Retinal pigment epithelial cell (primary cell): ENCODE measurements at regions not wholly inside any gene's neighbourhood (a gene's known extent, or its start where the extent isn't known, plus 50 kb on each side); places are given as distances from the start of the nearest gene placed in this dataset.
A peak's percentile ranks its signal among the peaks of the same experiment; 100 is the strongest.
"Not testable (repeated sequence)": the region's sequence is repeated elsewhere in the genome, so short reads cannot be mapped to it uniquely, and the experiment has no call there.

Source experiments
- DNase-seq: peaks from one replicate; pipeline ENCODE4 v3.0.0-alpha.2; 2010; ENCODE audit warnings: low read depth
- H3K4me3 ChIP-seq: 2 replicates; pipeline ENCODE4 v1.5.1; 2011; ENCODE audit warnings: mild to moderate bottlenecking, low read length, control low read depth, moderate library complexity
- TF ChIP-seq, protein P1 (sequence below): conservative IDR thresholded peaks from 2 replicates; pipeline ENCODE4 v1.5.1; 2011; ENCODE audit warnings: low read depth, low read length, control low read depth, inconsistent platforms

DNA sequence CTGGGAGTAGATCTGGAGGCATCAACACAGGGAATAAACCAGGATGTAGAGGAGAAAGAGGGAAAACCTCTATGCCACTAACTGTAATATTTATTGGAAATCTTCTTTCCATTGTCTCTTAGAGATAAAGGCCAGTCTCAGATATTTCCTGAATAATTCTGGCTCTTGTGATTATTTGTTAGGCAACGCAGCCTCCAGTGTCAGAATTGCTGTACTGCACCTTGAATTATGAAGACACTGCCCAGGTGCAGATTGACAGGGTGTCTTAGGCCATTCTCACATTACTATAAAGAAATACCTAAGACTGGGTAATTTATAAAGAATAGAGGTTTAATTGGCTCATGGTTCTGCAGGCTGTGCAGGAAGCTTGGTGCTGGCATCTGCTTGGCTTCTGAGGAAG lies 100.7 kb upstream of the ZDHHC15 start:
- TF ChIP-seq, protein P1, sequence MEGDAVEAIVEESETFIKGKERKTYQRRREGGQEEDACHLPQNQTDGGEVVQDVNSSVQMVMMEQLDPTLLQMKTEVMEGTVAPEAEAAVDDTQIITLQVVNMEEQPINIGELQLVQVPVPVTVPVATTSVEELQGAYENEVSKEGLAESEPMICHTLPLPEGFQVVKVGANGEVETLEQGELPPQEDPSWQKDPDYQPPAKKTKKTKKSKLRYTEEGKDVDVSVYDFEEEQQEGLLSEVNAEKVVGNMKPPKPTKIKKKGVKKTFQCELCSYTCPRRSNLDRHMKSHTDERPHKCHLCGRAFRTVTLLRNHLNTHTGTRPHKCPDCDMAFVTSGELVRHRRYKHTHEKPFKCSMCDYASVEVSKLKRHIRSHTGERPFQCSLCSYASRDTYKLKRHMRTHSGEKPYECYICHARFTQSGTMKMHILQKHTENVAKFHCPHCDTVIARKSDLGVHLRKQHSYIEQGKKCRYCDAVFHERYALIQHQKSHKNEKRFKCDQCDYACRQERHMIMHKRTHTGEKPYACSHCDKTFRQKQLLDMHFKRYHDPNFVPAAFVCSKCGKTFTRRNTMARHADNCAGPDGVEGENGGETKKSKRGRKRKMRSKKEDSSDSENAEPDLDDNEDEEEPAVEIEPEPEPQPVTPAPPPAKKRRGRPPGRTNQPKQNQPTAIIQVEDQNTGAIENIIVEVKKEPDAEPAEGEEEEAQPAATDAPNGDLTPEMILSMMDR, result peak; percentile 25
- H3K4me3 ChIP-seq, result no peak overlapping the region
- DNase-seq, result no peak

DNA sequence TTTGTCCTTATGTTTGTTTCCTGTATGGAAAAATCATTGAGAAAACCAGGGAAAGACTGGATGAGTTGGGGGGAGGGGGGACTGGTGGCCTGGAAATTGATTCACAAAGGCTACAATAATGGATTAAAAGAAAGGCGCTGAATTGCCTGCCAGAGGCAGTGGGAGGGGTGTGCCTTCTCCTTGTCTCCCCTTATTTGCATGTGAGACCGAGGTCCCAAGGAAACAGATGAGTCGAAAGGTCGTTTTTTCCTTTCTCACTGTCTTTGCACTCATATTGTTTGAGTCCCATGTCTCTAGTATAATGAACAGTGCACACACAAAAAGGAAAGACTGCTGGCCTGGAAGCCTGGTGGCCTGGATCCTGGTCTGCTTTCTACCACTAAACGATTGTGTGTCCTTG lies 86.6 kb upstream of the ZDHHC15 start:
- no peak for DNase-seq
- no peak overlapping the region for H3K4me3 ChIP-seq
- TF ChIP-seq, protein P1, result no peak

DNA sequence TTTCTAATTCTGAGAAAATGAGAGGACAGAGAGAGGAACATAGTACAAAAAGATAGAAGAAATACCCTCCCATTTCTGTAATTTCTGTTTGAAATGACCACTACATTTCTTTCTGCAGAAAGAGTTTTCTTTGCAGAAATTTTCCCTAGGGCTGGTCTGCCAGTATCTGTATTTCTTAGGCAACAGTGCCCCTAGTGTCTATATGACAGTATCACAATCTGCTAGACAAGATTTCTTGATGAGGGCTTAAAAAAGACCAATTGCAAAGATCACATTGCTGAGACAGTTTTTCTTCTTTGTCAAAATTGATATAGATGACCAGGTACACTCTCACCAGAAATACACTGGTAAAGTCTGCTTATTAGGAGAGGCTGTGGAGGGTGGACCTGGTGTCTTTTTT lies 81.0 kb upstream of the ZDHHC15 start:
- TF ChIP-seq, protein P1, result peak; percentile 64
- no peak overlapping the region for H3K4me3 ChIP-seq
- DNase-seq, result no peak

DNA sequence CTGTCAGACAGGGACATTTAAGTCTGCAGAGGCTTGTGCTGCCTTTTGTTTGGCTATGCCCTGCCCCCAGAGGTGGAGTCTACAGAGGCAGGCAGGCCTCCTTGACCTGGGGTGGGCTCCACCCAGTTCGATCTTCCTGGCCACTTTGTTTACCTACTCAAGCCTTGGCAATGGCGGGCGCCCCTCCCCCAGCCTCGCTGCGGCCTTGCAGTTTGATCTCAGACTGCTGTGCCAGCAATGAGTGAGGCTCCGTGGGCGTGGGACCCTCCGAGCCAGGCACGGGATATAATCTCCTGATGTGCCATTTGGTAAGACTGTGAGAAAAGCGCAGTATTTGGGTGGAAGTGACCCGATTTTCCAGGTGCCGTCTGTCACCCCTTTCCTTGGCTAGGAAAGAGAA lies 79.2 kb upstream of the ZDHHC15 start:
- H3K4me3 ChIP-seq, DNase-seq: not testable (repeated sequence)

DNA sequence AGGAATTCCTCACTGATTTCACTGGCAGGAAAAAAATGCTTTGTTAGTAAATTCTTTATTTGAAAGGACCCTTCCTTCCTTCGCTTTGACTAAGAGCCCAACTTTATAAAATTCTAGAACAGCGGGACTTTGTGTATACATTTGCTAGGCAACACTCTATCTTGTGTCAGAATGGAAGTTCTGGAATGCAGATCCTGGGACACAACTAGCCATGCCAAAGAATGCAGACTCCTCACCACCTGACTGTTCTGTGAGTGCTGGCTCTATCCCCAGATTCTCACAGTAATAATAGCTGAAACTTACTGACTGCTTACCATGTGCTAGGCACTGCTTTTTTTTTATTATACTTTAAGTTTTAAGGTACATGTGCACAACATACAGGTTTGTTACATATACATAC lies 73.3 kb upstream of the ZDHHC15 start:
- H3K4me3 ChIP-seq, result no peak overlapping the region
- TF ChIP-seq, protein P1, result no peak
- peak; percentile 17 for DNase-seq

DNA sequence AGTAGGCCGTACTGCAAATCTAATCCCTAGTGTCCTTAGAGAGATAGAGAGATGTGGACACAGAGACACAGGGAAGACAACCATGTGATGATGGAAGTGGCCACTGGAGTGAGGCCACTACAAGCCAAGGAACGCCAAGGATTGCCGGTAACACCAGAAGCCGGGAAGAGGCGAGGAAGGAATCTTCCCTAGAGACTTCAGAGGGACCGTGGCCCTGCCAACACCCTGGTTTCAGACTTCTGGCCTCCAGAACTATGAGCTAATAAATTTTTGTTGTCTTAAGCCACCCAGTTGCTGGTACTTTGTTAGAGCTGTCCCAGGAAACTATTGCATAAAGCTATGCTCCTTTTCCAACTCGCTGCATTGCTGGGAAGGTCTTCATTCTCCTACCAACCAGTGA lies 70.3 kb upstream of the ZDHHC15 start:
- DNase-seq, H3K4me3 ChIP-seq: not testable (repeated sequence)

DNA sequence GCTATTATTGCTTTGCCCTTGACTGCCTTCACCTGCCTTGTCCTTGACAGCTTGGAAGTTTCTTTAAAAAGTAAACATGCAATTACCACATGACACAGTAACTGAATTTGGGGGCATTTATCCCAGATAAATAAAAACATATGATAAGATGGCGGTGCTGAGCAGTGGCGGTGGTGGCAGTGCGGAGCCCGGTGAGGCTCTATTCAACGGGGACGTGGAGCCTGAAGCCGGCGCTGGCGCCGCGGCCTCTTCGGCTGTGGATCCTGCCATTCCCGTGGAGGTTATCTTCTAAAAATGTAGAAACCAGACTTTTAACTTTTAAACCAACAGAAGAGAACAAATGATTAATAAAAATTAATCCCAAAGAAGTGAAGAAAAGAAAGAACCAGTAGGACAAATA lies 59.7 kb upstream of the ZDHHC15 start:
- DNase-seq, result no peak
- TF ChIP-seq, protein P1, result no peak
- no peak overlapping the region for H3K4me3 ChIP-seq
